Activated B cell treated with CpG ODN at 0.5 μM for 24 hours (primary cell): ENCODE measurements at regions not wholly inside any gene's neighbourhood (a gene's known extent, or its start where the extent isn't known, plus 50 kb on each side); places are given as distances from the start of the nearest gene placed in this dataset.

ENCODE experiments used
- ATAC-seq: fragments of 200-7000 bp; cut with Tn5 transposase; one replicate; pipeline ENCODE4 v1.10.0; 2021; ENCODE audit warnings: low read depth, mild to moderate bottlenecking, moderate library complexity
- CTCF ChIA-PET: fragments of 350-600 bp; sonication (Branson Sonifier 250); formaldehyde crosslinking; loops from one replicate; lab custom pipeline; 2021; ENCODE audit warnings: antibody characterized with exemption; lab: Charles Lee
- POLR2A ChIA-PET: fragments of 350-600 bp; sonication (Branson Sonifier 250); formaldehyde crosslinking; loops from one replicate; lab custom pipeline; 2021; ENCODE audit warnings: antibody characterized with exemption; lab: Charles Lee
- DNase-seq: peaks from one replicate; pipeline ENCODE4 v3.0.0; 2022
- H3K27ac Mint-ChIP-seq: one replicate; pipeline ENCODE4 v1.8.0; 2020; ENCODE audit warnings: mixed read lengths
- H3K27me3 Mint-ChIP-seq: one replicate; pipeline ENCODE4 v1.8.0; 2021; ENCODE audit warnings: mixed read lengths
- H3K36me3 Mint-ChIP-seq: one replicate; pipeline ENCODE4 v1.8.0; 2021; ENCODE audit warnings: low read depth, mixed read lengths
- H3K4me1 Mint-ChIP-seq: one replicate; pipeline ENCODE4 v1.8.0; 2021; ENCODE audit warnings: mixed read lengths
- H3K4me3 Mint-ChIP-seq: one replicate; pipeline ENCODE4 v1.8.0; 2020; ENCODE audit warnings: mild to moderate bottlenecking, mixed read lengths
- H3K9me3 Mint-ChIP-seq: one replicate; pipeline ENCODE4 v1.8.0; 2020; ENCODE audit warnings: mixed read lengths
- intact Hi-C: fragments of 100-400 bp; cut with micrococcal nuclease; formaldehyde crosslinking; loops from one replicate; pipeline ENCODE4 v1.15.1; 2024
- TF ChIP-seq, protein P1 (sequence below): fragments of 200-600 bp; IDR thresholded peaks from one replicate; pipeline ENCODE4 v1.8.0; 2022; ENCODE audit warnings: antibody characterized with exemption, mild to moderate bottlenecking

DNA sequence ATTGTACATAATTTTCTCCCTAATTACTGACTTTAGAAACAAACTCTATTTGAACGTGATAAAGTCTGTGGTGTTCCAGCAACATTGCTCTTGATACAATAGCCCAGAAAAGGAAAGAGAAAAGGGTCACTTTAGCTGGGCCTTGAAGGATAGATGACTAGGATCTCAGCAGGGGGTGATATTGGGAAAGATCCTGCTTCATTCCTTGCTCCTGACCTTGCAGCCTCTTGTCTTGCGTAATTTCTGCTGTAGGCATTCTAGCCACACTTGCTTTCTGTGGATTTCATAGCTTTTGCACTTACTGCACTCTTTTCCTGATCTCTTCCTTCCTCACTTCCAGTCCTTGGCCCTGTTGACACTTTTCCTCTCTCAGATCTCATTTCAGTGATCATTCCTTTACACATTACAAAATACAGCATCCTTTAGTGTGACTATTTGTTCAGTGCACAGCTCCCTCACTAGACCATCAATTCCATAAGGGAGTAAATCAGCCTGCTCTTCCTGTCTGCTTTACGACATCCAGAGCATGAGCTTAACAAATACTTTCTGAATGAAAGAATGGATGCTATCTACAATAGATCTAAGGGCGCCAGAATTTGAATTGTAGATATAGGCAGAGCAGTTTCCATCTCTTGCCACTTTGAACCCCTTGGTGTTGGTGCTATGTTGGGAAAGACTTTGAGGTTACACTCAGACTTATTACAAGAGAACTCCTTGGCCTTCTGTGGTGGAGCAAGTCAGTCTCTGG lies 559.6 kb upstream of the MDFIC2 start:
- Mint-ChIP-seq H3K36me3 (no peaks in the 10 kb centered on the region), H3K27me3 (peaks cover 8% of the 10 kb centered on the region), H3K4me3 (no peak overlapping the region), H3K9me3 (peaks cover 19% of the 10 kb centered on the region), H3K27ac (no peak overlapping the region), H3K4me1 (no peaks in the 10 kb centered on the region)
- ChIA-PET CTCF (no interaction called here), POLR2A (no interaction called here)
- intact Hi-C loops, result no loop called here
- ATAC-seq (no peak), DNase-seq (no peak)
- TF ChIP-seq, protein P1, sequence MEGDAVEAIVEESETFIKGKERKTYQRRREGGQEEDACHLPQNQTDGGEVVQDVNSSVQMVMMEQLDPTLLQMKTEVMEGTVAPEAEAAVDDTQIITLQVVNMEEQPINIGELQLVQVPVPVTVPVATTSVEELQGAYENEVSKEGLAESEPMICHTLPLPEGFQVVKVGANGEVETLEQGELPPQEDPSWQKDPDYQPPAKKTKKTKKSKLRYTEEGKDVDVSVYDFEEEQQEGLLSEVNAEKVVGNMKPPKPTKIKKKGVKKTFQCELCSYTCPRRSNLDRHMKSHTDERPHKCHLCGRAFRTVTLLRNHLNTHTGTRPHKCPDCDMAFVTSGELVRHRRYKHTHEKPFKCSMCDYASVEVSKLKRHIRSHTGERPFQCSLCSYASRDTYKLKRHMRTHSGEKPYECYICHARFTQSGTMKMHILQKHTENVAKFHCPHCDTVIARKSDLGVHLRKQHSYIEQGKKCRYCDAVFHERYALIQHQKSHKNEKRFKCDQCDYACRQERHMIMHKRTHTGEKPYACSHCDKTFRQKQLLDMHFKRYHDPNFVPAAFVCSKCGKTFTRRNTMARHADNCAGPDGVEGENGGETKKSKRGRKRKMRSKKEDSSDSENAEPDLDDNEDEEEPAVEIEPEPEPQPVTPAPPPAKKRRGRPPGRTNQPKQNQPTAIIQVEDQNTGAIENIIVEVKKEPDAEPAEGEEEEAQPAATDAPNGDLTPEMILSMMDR, result no peak

DNA sequence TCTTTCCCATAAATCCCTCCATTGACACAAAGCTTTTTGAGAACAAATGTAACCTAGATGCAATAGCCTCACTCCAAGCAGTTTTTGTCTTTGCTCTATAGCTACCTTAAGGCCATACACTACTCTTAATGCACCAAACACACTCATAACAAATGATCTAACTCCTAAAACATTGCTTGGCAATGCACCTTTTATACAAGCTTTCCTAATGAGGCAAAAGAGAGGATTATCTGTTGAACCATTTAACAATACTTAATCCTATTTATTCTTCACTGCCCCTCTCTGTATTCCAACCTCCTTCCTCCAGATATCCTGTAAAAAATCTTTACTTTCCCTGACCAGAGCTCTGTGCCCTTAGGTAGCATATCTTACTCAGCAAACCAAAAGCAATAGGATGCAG lies 558.1 kb upstream of the MDFIC2 start:
- intact Hi-C loops, result no loop called here
- CTCF ChIA-PET, result no interaction called here

DNA sequence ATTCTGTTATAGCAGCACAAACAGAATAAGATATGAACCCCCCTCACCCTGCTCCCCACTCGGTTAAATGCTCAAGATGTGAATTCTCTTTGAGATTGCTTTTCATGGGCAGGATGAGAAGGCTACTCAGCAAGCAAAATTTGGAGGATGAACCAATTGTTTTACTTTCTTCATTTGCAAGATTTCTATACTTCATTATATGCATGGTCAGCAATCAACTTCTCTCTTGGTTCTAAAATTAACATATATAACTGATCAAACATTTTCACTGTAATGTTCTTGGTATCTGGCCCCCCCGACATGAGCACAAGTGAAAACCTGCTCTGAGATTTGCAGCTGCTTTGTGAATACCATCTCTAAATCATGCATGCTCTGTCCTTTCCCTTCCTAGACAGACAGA lies 556.1 kb upstream of the MDFIC2 start:
- ChIA-PET CTCF (no interaction called here), POLR2A (no interaction called here)
- TF ChIP-seq, protein P1, result no peak
- ATAC-seq (no peak), DNase-seq (no peak)
- Mint-ChIP-seq H3K9me3 (peaks cover 20% of the 10 kb centered on the region), H3K27me3 (peaks cover 14% of the 10 kb centered on the region), H3K36me3 (no peaks in the 10 kb centered on the region), H3K4me3 (no peak overlapping the region), H3K27ac (no peak overlapping the region), H3K4me1 (no peaks in the 10 kb centered on the region)
- intact Hi-C loops, result no loop called here

More for the DNA sequence above, 558.1 kb upstream of the MDFIC2 start:
- no peak overlapping the region for H3K4me3 Mint-ChIP-seq
- H3K9me3 Mint-ChIP-seq, result peaks cover 18% of the 10 kb centered on the region
- DNase-seq, result no peak
- no peaks in the 10 kb centered on the region for H3K4me1 Mint-ChIP-seq
- ATAC-seq, result no peak
- H3K36me3 Mint-ChIP-seq, result no peaks in the 10 kb centered on the region
- POLR2A ChIA-PET, result no interaction called here
- peaks cover 11% of the 10 kb centered on the region for H3K27me3 Mint-ChIP-seq
- TF ChIP-seq, protein P1, result no peak
- H3K27ac Mint-ChIP-seq, result no peak overlapping the region

DNA sequence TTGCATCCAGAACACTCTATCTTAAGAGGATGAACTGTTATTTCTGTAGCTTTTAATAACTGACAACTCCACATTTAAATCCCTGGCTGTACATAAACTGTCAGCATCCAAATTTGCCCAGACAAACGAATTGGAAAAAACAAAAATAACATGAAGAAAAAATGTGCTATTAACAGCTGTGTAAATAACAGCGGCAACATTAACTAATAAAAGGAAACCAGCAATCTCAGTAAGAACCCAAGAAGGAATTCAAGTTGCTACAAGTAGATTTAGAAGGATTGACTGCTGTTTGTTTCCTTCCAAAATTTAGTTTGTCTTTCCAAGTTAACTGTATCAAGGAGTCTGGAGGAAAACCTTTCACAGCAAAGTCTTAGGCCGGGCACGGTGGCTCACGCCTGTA lies 550.6 kb upstream of the MDFIC2 start:
- Mint-ChIP-seq H3K27me3 (peaks cover 14% of the 10 kb centered on the region), H3K9me3 (peaks cover 2% of the 10 kb centered on the region), H3K4me1 (no peaks in the 10 kb centered on the region), H3K36me3 (no peaks in the 10 kb centered on the region), H3K27ac (no peak overlapping the region), H3K4me3 (no peak overlapping the region)
- POLR2A ChIA-PET, result no interaction called here
- DNase-seq (no peak), ATAC-seq (no peak)
- CTCF ChIA-PET, result no interaction called here
- intact Hi-C loops, result no loop called here
- TF ChIP-seq, protein P1, result no peak

DNA sequence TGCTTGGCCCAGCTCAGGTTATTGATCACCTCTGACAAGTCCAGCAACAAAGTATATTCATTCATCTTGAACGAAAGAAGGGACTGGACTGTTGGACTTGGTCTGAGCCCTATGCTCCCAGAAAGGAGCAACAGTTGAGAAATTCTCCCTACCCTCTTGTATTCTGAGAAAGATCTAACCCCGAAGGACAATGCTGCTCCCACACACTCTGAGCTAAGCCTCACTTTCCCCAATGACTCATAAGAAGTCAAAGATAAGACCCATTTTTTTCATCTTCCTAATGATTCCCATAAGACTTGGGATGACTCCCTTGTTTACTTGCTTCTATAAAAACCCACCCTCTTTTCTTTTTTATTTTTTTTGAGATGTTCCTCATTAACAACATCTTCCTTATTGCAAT lies 549.4 kb upstream of the MDFIC2 start:
- no peak overlapping the region for H3K4me3 Mint-ChIP-seq
- TF ChIP-seq, protein P1, result no peak

More for the DNA sequence above, 549.4 kb upstream of the MDFIC2 start:
- Mint-ChIP-seq H3K9me3 (peaks cover 2% of the 10 kb centered on the region), H3K4me1 (no peaks in the 10 kb centered on the region), H3K27me3 (peaks cover 13% of the 10 kb centered on the region), H3K36me3 (no peaks in the 10 kb centered on the region), H3K27ac (no peak overlapping the region)
- CTCF ChIA-PET, result no interaction called here
- no peak for ATAC-seq
- intact Hi-C loops, result no loop called here
- DNase-seq, result no peak
- POLR2A ChIA-PET, result no interaction called here
